ENCODE measurements at regions not wholly inside any gene's neighbourhood (a gene's known extent, or its start where the extent isn't known, plus 50 kb on each side); places are given as distances from the start of the nearest gene placed in this dataset.
"Not testable (repeated sequence)": the region's sequence is repeated elsewhere in the genome, so short reads cannot be mapped to it uniquely, and the experiment has no call there.

DNA sequence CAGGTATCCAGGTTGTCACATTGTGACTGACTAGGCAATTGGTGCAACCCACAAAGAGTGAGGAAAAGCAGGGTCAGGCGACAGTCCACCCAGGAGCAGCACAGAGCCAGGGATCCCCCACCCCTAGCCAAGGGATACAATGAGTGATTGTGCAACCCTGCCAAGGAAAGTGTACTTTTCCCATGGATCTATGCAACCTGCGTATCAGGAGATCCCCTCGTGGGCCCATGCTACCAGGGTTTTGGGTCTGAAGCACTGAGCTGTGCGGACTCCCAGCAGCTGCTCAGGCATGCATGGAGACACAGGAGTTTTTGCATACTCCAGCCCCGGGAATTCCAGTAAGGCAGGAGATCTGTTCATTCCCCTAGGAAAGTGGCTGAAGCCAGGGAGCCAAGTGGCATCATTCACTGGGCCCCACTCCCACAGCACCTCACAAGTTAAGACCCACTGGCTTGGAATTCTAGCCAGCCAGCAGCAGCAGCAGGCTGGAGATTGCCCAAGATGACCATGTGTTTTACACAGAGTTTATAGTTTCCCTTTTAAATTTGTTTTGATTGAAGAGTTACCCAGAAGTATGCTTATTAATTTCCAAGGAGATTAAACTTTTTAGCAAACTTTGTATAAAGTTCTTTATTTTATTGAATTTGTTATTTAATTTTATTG is 136.0 kb downstream of the LTN1 start:
- TF ChIP-seq, protein P1, sequence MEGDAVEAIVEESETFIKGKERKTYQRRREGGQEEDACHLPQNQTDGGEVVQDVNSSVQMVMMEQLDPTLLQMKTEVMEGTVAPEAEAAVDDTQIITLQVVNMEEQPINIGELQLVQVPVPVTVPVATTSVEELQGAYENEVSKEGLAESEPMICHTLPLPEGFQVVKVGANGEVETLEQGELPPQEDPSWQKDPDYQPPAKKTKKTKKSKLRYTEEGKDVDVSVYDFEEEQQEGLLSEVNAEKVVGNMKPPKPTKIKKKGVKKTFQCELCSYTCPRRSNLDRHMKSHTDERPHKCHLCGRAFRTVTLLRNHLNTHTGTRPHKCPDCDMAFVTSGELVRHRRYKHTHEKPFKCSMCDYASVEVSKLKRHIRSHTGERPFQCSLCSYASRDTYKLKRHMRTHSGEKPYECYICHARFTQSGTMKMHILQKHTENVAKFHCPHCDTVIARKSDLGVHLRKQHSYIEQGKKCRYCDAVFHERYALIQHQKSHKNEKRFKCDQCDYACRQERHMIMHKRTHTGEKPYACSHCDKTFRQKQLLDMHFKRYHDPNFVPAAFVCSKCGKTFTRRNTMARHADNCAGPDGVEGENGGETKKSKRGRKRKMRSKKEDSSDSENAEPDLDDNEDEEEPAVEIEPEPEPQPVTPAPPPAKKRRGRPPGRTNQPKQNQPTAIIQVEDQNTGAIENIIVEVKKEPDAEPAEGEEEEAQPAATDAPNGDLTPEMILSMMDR (IDR thresholded peaks at IDR 0.05) = no peak
- no peak for TF ChIP-seq EP300 (IDR thresholded peaks at IDR 0.05)
- no peak for TF ChIP-seq POLR2A (IDR thresholded peaks at IDR 0.05)
- no peak for TF ChIP-seq POLR2AphosphoS5 (IDR thresholded peaks at IDR 0.05)
- intact Hi-C loops (cut with DNase I; ENCODE audit: low total_unique reads) = no loop called here
- WGBS, 5 donors = 71 to 88% (median 82%) methylated on average over 2 to 5 of the region's 5 CpGs
- H3K4me3 ChIP-seq = no peak overlapping the region
- DNase-seq = peak in 1 of 2 donors; percentile 11
- peaks cover 0 to 5% (median 0%) of the 10 kb centered on the region in 4 donors for H3K4me1 ChIP-seq
- H3K9me3 ChIP-seq = no peaks in the 10 kb centered on the region
- no peak overlapping the region for H3K27ac ChIP-seq
- peaks cover 0 to 4% (median under 1%) of the 10 kb centered on the region in 4 donors for H3K36me3 ChIP-seq
- no peaks in the 10 kb centered on the region for H3K27me3 ChIP-seq

- peaks cover 0 to 5% (median 0%) of the 10 kb centered on the region in 4 donors for H3K4me1 ChIP-seq
- no peaks in the 10 kb centered on the region for H3K27me3 ChIP-seq
- WGBS, 5 donors = 55 to 76% (median 64%) methylated on average over 5 of the region's 5 CpGs
- no peak for DNase-seq
- no peak for TF ChIP-seq POLR2A (IDR thresholded peaks at IDR 0.05)
- TF ChIP-seq, protein P1 (IDR thresholded peaks at IDR 0.05) = no peak
- TF ChIP-seq EP300 (IDR thresholded peaks at IDR 0.05) = no peak
- no peak for TF ChIP-seq POLR2AphosphoS5 (IDR thresholded peaks at IDR 0.05)
- H3K27ac ChIP-seq = no peak overlapping the region
- no peaks in the 10 kb centered on the region for H3K36me3 ChIP-seq
- intact Hi-C loops (cut with DNase I; ENCODE audit: low total_unique reads) = no loop called here
- peaks cover 0 to 3% (median 0%) of the 10 kb centered on the region in 4 donors for H3K9me3 ChIP-seq
- no peak overlapping the region for H3K4me3 ChIP-seq
Measured at GRCh38 chr21:28852706-28853105, 140.0 kb downstream of the LTN1 start.

- 80 to 100% (median 93%) methylated on average over 1 of the region's 1 CpG for WGBS, 5 donors
- TF ChIP-seq, protein P1 (IDR thresholded peaks at IDR 0.05) = no peak
- TF ChIP-seq EP300 (IDR thresholded peaks at IDR 0.05) = no peak
- TF ChIP-seq POLR2A (IDR thresholded peaks at IDR 0.05) = no peak
- no peak for TF ChIP-seq POLR2AphosphoS5 (IDR thresholded peaks at IDR 0.05)
- no peaks in the 10 kb centered on the region for H3K36me3 ChIP-seq
- DNase-seq = no peak
- peaks cover 0 to 3% (median 0%) of the 10 kb centered on the region in 4 donors for H3K4me1 ChIP-seq
- intact Hi-C loops (cut with DNase I; ENCODE audit: low total_unique reads) = no loop called here
- peaks cover 0 to 4% (median 0%) of the 10 kb centered on the region in 4 donors for H3K9me3 ChIP-seq
- H3K27me3 ChIP-seq = no peaks in the 10 kb centered on the region
- no peak overlapping the region for H3K27ac ChIP-seq
- H3K4me3 ChIP-seq = no peak overlapping the region
Measured at GRCh38 chr21:28851645-28852044, 141.0 kb downstream of the LTN1 start.

- H3K36me3 ChIP-seq; intact Hi-C loops (cut with DNase I; ENCODE audit: low total_unique reads); H3K27me3 ChIP-seq; H3K27ac ChIP-seq; DNase-seq; H3K4me1 ChIP-seq; H3K4me3 ChIP-seq; H3K9me3 ChIP-seq: not testable (repeated sequence)
- WGBS, 5 donors = 70 to 83% (median 80%) methylated on average over 1 of the region's 1 CpG
Measured at GRCh38 chr21:28839237-28839636, 153.4 kb downstream of the LTN1 start.

GRCh38 chr21:28837426-28837825 is 155.3 kb downstream of the LTN1 start:
- DNase-seq; H3K27me3 ChIP-seq; H3K9me3 ChIP-seq; H3K4me1 ChIP-seq; H3K4me3 ChIP-seq; intact Hi-C loops (cut with DNase I; ENCODE audit: low total_unique reads); H3K27ac ChIP-seq; H3K36me3 ChIP-seq: not testable (repeated sequence)
- 37 to 69% (median 62%) methylated on average over 1 of the region's 1 CpG for WGBS, 5 donors

- H3K9me3 ChIP-seq; H3K4me1 ChIP-seq; DNase-seq; H3K4me3 ChIP-seq; intact Hi-C loops (cut with DNase I; ENCODE audit: low total_unique reads); H3K36me3 ChIP-seq; H3K27ac ChIP-seq; H3K27me3 ChIP-seq: not testable (repeated sequence)
- WGBS, 5 donors = 85 to 92% (median 91%) methylated on average over 1 of the region's 1 CpG
Measured at GRCh38 chr21:28836588-28836987, 156.1 kb downstream of the LTN1 start.
